ENCODE measurements at regions not wholly inside any gene's neighbourhood (a gene's known extent, or its start where the extent isn't known, plus 50 kb on each side); places are given as distances from the start of the nearest gene placed in this dataset.

DNA sequence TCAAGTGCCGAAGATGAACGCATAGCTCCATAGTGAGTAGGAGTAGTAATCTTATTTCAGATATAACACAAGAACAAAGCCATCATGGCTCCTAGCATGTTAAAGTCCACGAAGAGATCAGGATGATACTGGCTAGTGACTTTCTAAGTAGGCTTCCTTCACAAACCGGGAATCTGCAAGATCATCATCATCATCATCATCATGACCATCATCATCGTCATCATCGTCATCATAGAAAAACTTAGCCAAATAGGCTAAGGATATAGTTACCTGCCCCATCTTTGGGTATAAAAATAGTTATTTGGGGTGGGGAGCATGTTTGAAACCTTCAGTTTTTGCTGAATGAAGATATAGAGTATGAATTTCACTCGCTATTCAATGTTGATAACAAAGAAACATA, 57.9 kb downstream of the PYDC2 start:
- TF ChIP-seq POLR2AphosphoS5 (IDR thresholded peaks at IDR 0.05; ENCODE audit: low read depth, low read length) (no peak), POLR2A (IDR thresholded peaks at IDR 0.05; ENCODE audit: low read depth, low read length) (no peak), TAF1 (IDR thresholded peaks at IDR 0.05; ENCODE audit: low read depth, low read length) (no peak), POU2F2 (IDR thresholded peaks at IDR 0.05; ENCODE audit: low read depth, low read length) (no peak), SPI1 (IDR thresholded peaks at IDR 0.05; ENCODE audit: low read depth, low read length) (no peak), PAX5 (IDR thresholded peaks at IDR 0.05; ENCODE audit: insufficient read depth, low read length, severe bottlenecking) (no peak)

Data from GM12891 (cell line).